GM04504 (cell line): ENCODE measurements at regions not wholly inside any gene's neighbourhood (a gene's known extent, or its start where the extent isn't known, plus 50 kb on each side); places are given as distances from the start of the nearest gene placed in this dataset.

Experiments used
- DNase-seq: peaks from one replicate; pipeline ENCODE4 v3.0.0-alpha.2; 2012; ENCODE audit warnings: low read depth

- DNase-seq = no peak
These were observed 101.2 kb upstream of the GNAO1 start for GRCh38 chr16:56090076-56090475.

- no peak for DNase-seq
These were observed 103.7 kb upstream of the GNAO1 start for GRCh38 chr16:56087626-56088025.

GRCh38 chr16:56081371-56081770 is 109.9 kb upstream of the GNAO1 start:
- no peak for DNase-seq

- DNase-seq = no peak
These were observed 115.4 kb upstream of the GNAO1 start for GRCh38 chr16:56075732-56076388.

GRCh38 chr16:56073508-56073907 is 117.8 kb upstream of the GNAO1 start:
- DNase-seq = no peak

GRCh38 chr16:56072096-56072495 is 119.2 kb upstream of the GNAO1 start:
- DNase-seq = no peak

GRCh38 chr16:56068816-56069215 is 122.5 kb upstream of the GNAO1 start:
- no peak for DNase-seq

GRCh38 chr16:56068314-56068713 is 123.0 kb upstream of the GNAO1 start:
- no peak for DNase-seq

GRCh38 chr16:56067406-56067805 is 123.9 kb upstream of the GNAO1 start:
- DNase-seq = no peak

- no peak for DNase-seq
These were observed 124.7 kb upstream of the GNAO1 start for GRCh38 chr16:56066617-56067016.

- DNase-seq = no peak
These were observed 128.2 kb upstream of the GNAO1 start for GRCh38 chr16:56063111-56063510.

- DNase-seq = no peak
These were observed 134.1 kb upstream of the GNAO1 start for GRCh38 chr16:56057151-56057550.

- no peak for DNase-seq
These were observed 140.4 kb upstream of the GNAO1 start for GRCh38 chr16:56050916-56051315.

- DNase-seq = no peak
These were observed 142.7 kb upstream of the GNAO1 start for GRCh38 chr16:56048425-56049105.

GRCh38 chr16:56047307-56048234 is 143.7 kb upstream of the GNAO1 start:
- no peak for DNase-seq

- DNase-seq = no peak
These were observed 148.9 kb upstream of the GNAO1 start for GRCh38 chr16:56042416-56042815.

- DNase-seq = no peak
These were observed 149.6 kb upstream of the GNAO1 start for GRCh38 chr16:56041556-56042140.

- no peak for DNase-seq
These were observed 152.7 kb upstream of the GNAO1 start for GRCh38 chr16:56038564-56039098.

- DNase-seq = no peak
These were observed 156.9 kb upstream of the CES5A start for GRCh38 chr16:56032072-56032471.

GRCh38 chr16:56029026-56029425 is 153.9 kb upstream of the CES5A start:
- DNase-seq = no peak

GRCh38 chr16:56022818-56023217 is 147.6 kb upstream of the CES5A start:
- no peak for DNase-seq

- no peak for DNase-seq
These were observed 144.1 kb upstream of the CES5A start for GRCh38 chr16:56019274-56019673.
